ENCODE measurements at regions not wholly inside any gene's neighbourhood (a gene's known extent, or its start where the extent isn't known, plus 50 kb on each side); places are given as distances from the start of the nearest gene placed in this dataset.

GRCh38 chr13:68261105-68261504, 1031.0 kb upstream of the PCDH9 start:
- FAIRE-seq, result no peak

- FAIRE-seq, result no peak
Observed at GRCh38 chr13:68257111-68257842, 1027.1 kb upstream of the PCDH9 start.

GRCh38 chr13:68254151-68254550, 1024.0 kb upstream of the PCDH9 start:
- no peak for FAIRE-seq

- FAIRE-seq, result no peak
Observed at GRCh38 chr13:68234274-68234673, 1004.1 kb upstream of the PCDH9 start.

- FAIRE-seq, result no peak
Observed at GRCh38 chr13:68232351-68233130, 1002.4 kb upstream of the PCDH9 start.

- FAIRE-seq, result no peak
Observed at GRCh38 chr13:68214691-68215415, 984.7 kb upstream of the PCDH9 start.

- FAIRE-seq, result no peak
Observed at GRCh38 chr13:68199271-68199670, 969.1 kb upstream of the PCDH9 start.

- no peak for FAIRE-seq
Observed at GRCh38 chr13:68190818-68191217, 960.7 kb upstream of the PCDH9 start.

- FAIRE-seq, result no peak
Observed at GRCh38 chr13:68185444-68186141, 955.5 kb upstream of the PCDH9 start.

- no peak for FAIRE-seq
Observed at GRCh38 chr13:68176475-68176874, 946.3 kb upstream of the PCDH9 start.

- FAIRE-seq, result no peak
Observed at GRCh38 chr13:68174893-68175292, 944.8 kb upstream of the PCDH9 start.

- no peak for FAIRE-seq
Observed at GRCh38 chr13:68173111-68173510, 943.0 kb upstream of the PCDH9 start.

- FAIRE-seq, result no peak
Observed at GRCh38 chr13:68170961-68171360, 940.8 kb upstream of the PCDH9 start.

- FAIRE-seq, result no peak
Observed at GRCh38 chr13:68168448-68168847, 938.3 kb upstream of the PCDH9 start.

GRCh38 chr13:68160466-68160865, 930.3 kb upstream of the PCDH9 start:
- FAIRE-seq, result no peak

GRCh38 chr13:68152414-68152813, 922.3 kb upstream of the PCDH9 start:
- FAIRE-seq, result no peak

GRCh38 chr13:68145852-68146251, 915.7 kb upstream of the PCDH9 start:
- no peak for FAIRE-seq

- FAIRE-seq, result no peak
Observed at GRCh38 chr13:68128297-68128915, 898.3 kb upstream of the PCDH9 start.

GRCh38 chr13:68125087-68125480, 894.9 kb upstream of the PCDH9 start:
- FAIRE-seq, result no peak

- no peak for FAIRE-seq
Observed at GRCh38 chr13:68124437-68125086, 894.4 kb upstream of the PCDH9 start.

- no peak for FAIRE-seq
Observed at GRCh38 chr13:68110178-68110768, 880.1 kb upstream of the PCDH9 start.

GRCh38 chr13:68107667-68108066, 877.5 kb upstream of the PCDH9 start:
- no peak for FAIRE-seq
